Glomerular visceral epithelial cell (primary cell): ENCODE measurements at regions not wholly inside any gene's neighbourhood (a gene's known extent, or its start where the extent isn't known, plus 50 kb on each side); places are given as distances from the start of the nearest gene placed in this dataset.
A peak's percentile ranks its signal among the peaks of the same experiment; 100 is the strongest.

Experiments used
- DNase-seq: peaks from one replicate; pipeline ENCODE4 v3.0.0-alpha.2; 2016; ENCODE audit errors: extremely low spot score

DNA sequence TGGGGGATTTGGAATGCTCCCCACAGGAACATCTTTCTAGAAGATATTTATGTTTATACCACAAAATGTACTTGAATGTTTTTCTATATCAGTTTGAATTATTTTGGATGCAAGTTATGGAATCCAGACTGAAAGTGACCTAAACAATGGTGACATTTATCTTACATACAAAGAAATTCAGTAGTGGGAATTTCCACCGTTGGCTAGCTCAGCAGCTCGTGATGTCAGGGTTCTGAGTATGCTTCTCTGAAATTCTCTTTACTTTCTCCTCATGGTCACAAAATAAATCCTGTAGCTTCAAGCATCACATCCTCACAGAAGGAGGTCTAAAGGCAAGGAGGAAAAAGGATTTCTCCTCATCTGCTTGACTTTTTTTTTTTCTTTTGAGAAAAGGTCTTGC is 105.3 kb downstream of the AKAIN1 start:
- DNase-seq = no peak

DNA sequence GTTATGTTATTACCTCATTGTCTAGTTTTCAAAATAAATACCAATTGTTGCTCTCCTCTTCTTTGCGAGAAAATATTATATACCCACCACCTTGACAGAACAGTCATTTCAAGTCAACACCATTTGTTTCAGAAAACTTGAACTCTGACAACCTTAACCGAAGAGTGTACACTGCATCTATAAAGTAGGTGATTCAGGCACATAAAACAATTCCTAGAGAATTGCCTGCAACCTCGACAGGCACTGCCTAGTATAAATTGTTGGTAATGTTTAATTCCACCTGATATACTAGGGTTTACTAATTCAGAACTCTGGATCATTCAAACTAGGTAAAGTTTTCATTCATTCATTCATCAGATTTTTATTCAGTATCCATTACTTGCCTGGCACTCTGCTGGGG is 121.8 kb downstream of the AKAIN1 start:
- no peak for DNase-seq

DNA sequence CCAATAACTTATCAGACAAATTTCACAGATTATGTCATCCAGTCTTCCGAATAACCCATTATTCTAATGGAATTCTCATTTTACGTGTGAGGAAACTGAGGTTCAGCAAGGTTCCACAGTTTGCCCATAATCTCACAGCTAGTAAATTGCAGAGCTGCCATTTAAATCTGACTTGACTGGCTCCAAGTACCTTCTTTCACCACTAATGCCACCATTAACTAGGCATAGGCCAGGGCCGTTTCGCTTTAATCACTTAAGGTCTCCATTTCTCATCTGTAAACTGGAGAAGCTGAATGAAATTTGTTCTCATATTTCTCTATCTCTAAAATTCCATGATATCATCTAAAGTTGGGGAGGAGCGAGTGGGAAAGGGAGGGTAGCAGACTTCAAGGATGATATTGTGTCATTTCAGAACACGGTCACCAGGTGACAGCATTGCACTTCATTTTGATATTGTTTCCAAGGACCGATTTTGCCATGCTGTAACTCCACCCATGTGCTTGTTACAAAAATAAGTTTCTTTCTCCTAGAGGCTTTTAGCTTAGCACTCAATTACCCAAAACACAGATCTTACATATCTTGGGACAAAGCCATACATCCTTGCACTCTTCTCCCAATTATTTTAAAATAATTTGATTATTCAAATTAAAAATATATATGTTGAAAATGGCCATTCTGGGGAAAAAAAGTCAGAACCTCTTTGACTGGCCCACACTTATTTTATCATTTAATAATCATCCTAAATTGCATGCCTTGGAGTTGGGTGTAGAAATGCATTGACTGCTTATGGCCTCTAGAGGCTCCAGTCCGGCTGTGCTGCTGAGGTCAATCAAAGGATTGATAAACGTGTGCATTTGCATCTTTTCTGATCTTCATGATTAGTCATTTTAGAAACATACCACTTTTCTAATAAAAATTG is 123.8 kb downstream of the AKAIN1 start:
- peak; percentile 39 for DNase-seq

DNA sequence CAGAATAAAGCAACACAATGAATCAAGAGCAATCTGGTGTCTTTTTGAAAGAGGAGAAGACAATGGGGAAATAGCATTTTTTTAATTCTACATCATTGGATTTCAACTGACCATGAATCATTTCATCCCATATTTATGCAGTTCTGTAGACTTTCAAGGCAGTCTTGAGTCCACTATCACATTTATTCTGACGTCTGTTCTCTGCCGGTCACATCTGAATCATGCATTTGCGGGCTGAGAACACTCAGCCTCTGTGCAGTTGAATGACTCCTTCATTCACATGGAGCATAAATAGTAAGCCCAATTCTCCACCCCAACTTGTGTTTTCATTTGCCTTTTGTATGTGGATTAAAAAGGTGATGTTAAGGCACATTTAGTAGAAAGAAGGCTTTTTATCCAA is 128.2 kb downstream of the AKAIN1 start:
- no peak for DNase-seq

GRCh38 chr18:5066380-5066977 is 130.6 kb downstream of the AKAIN1 start:
- no peak for DNase-seq

GRCh38 chr18:5065615-5066014 is 131.4 kb downstream of the AKAIN1 start:
- DNase-seq = no peak

DNA sequence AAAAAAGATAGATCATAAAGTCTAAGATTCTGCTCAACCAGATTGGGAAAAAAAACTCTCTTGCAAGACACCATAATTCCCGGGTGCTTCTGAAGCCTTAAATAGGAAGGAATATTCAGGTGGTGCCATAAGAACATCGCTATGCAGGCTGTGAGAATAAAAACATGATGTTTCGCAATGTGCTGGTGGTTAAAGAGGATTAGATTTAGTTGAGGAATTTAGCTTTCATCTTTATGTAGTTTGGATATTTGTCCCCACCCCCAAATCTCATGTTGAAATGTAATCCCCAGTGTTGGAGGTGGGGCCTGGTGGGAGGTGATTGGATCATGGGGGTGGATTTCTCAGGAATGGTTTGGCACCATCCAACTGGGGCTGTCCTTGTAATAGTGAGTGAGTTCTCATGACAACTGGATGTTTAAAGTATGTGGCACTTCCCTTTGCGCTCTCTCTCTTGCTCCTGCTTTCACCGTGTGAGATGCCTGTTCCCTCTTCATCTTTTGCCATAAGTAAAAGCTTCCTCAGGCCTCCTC is 132.2 kb downstream of the AKAIN1 start:
- DNase-seq = no peak

DNA sequence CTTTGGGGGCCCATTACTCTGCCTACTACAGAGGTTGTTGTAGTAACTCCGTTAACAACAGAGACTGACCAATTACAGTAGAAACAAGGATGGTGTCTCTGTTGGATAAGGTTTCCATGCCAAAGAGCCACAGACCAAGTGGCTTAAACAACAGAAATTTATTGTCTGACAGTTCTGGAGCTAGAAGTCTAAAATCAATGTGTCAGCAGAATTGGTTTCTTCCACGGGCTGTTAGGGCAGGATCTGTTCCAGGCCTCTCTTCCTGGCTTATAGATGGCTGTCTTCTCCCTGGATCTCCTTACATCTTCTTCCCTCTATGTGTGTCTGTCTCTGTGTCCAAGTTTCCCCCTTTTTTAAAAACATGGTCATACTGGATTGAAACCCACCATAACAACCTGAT is 135.3 kb downstream of the AKAIN1 start:
- DNase-seq = no peak

GRCh38 chr18:5060543-5060942 is 136.5 kb downstream of the AKAIN1 start:
- DNase-seq = no peak

GRCh38 chr18:5059696-5060032 is 137.4 kb downstream of the AKAIN1 start:
- DNase-seq = no peak

DNA sequence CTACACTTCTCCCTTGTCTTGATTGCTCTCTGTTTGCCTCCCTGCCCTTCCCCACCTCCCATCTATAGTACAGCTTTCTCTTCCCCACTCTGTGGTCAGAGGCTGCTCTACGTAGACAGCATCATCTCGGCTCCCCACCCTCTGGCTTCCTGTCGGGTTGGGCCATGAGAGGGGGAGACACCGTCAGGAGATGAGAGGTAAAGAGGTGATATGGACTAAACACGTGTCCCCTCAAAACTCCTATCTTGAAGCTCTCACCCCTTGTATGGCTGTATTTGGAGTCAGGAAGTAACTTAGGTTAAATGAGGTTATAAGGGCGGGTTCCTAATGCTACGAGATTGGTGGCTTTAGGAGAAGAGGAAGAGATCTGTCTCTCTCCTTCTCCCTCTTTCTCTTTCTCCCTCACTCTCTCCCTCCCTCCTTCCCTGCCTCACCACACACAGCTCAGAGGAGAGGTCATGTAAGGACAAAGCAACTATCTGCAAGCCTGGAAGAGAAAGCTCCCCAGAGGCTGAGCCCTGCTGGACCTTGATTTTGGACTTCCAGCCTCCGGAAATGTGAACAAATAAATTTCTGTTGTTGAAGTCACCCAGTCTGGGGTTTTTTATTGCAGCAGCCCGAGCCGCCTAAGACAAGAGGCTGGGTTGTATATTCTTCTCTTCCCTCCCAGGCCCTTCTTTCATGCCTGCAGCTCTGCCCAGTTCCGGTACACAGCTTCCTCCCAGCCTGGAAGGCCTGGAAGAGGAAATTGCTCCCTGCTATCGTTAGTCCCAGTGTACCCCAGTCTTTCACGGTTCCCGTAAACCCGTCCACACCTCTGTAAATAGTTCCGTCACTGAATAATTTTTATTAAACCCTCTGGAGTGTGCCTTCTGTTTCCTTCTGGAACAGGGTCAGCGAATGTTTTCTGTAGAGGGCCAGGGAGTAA is 138.0 kb downstream of the AKAIN1 start:
- DNase-seq = no peak

DNA sequence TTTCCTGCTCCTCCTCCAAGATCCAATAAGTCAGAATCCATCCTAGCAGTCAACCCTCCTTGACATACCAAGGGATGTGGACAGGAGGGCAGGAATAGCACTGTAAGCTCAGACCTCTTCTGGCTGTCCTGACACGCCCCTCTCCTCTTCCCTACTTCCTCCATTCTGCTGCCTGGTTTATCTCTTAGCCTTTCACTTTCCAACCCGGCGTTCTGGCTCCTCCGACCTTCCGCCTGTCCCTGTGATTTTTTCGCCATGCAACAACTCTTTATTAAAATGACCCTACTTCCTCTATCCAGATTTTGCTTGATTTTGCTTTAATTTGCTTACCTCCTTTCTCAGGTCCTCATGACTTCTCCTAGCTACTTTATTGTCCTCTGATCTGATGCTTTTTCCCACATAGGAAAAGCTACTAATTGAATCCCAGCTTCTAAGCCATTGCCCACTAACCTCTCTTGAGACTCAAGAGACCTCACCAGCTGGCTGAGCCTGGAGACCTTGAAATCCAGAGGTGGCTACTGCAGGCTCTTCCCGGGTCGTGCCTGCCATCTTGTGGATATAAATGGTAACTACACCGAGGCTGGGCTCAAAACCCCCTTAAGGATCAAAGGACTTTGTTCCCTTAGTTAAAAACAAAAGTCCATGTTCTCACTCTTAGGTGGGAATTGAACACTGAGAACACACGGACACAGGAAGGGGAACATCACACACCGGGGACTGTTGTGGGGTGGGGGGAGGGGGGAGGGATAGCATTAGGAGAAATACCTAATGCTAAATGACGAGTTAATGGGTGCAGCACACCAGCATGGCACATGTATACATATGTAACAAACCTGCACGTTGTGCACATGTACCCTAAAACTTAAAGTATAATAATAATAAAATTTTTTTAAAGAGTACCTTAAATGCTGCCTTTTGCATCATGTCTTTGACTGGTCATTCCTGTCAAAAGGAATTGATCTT is 139.4 kb downstream of the AKAIN1 start:
- peak; percentile 48 for DNase-seq

- DNase-seq = no peak
These were observed 144.6 kb downstream of the AKAIN1 start for GRCh38 chr18:5052491-5052890.

GRCh38 chr18:5051207-5051606 is 145.8 kb downstream of the AKAIN1 start:
- DNase-seq = no peak

DNA sequence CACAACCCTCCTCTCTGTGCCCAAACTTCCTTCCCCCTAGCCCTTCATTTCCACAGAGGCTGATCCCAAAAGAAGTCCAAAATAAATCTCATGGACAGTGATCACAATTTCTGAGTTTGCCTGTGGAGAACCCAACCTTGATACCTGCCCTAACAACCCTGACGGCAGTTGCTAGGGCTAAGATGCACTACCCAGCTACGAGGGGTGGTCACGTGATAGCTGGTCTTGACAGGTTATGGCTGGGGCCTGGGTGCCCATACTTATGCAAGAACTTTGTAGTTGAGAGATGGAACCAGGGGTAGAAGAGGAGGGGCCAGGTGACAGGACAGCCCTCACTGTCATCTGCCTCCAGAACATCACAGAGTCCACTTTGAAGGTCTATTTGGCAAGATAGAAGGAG is 147.9 kb downstream of the AKAIN1 start:
- DNase-seq = no peak

DNA sequence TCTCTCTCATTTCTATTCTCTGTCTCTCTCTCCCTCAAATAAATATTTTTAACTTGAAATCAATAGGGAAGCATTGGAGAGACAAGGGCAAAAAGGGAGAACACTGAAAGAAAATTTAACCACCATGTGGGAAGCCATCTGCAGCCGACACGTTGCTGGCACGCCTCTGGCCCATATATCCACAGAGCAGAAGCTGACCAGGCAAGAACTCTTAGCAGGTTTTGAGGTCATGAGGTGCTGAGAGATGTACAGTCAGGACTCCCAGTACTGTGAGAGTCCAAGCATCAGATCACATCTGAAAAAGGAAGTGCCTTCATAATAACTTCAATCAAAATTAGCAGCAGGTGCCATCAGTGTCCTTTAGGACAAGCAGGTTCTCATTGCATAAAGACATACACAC is 156.6 kb downstream of the AKAIN1 start:
- DNase-seq = no peak

DNA sequence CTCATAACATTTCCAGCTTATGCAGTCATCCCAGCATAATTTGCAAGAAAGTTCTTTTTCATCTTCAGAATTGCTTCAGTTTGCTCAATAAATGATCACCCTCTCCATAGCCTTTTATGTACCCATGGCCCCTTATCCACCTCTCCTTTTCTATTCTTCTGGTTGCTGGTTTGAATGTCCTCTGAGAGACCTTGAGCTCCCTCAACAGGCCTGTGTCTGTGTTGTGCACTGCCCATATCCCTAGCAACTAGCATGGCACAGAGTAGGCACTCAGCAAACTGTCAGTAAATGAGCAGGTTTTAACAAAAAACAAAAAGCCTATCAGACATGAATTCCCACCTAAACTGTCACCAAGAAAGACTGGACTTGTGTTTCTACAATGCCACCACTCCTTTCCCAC is 160.5 kb downstream of the AKAIN1 start:
- no peak for DNase-seq

GRCh38 chr18:5031216-5031615 is 165.8 kb downstream of the AKAIN1 start:
- no peak for DNase-seq

DNA sequence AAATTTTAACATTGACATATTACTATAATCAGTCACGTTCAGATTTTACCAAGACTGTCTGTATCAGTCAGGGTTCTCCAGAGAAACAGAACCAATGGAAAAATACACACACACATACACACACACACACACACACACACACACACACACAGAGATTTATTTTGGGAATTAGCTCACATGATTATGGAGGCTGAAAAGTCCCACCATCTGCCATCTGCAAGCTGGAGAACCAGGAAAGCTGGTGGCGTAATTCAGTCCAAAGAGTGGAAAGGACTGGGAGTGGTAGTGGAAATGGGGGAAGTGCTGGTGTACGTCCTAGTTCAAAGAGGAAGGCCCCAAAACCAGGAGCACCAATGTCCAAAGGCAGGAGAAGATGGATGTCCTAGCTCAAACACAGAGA is 166.4 kb downstream of the AKAIN1 start:
- DNase-seq = no peak

DNA sequence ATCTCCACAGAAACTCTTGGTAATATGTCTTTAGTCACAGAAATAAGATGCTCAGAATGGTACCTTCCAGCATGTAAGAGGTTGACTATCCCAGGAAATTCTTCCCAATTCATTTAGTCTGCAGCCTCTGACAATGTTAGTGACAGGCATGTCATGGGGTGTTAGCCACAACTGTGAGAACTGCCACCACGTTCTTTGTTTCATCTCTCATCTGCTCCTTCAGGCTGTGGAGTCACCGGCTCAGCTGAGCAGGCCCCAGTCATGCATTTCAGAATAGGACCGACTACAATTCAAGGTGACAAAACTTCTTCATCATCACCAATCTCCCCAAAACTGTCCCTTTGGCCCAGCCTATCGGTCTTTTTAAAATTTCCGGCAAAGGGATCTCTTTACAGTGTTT is 167.5 kb downstream of the AKAIN1 start:
- DNase-seq = no peak

DNA sequence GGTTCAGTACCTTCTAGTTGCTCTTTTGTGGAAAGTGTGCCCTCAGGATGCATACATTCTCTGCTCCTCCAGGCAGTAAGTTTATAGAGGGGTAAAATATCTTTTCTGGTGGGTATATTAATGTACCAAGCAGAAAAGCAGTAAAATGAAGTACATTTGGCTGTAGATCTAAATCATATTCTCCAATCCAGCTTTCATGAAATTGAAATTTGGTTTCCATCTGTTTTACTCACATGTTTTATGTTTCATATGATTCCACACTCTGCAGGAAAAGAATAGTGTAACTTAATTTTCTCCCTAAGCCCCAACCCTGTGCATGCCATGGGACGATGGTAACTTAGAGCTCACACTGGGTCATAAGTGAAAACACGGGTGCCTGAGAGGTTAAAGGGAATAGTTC is 172.3 kb downstream of the AKAIN1 start:
- DNase-seq = no peak
